ENCODE measurements at regions not wholly inside any gene's neighbourhood (a gene's known extent, or its start where the extent isn't known, plus 50 kb on each side); places are given as distances from the start of the nearest gene placed in this dataset.
A peak's percentile ranks its signal among the peaks of the same experiment; 100 is the strongest.

DNA sequence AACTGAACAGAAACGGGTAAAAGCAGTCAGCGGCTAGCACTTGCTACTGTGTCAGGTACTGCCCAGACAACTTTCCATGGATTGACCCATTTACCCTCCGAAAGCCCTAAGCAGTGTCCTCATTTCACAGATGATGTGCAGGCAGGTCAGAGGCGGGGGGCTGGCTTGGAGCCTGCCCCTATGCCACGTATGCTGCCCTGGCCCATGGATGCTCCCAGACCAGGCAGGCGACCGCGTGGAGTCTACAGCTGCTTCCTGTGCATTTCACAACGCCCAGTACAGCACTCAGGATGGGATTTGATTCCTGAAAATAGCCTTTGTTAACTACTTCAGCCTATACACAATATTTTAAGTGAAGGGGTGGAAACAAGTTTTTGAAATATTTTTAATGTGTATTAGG is 202.9 kb downstream of the NXNL2 start:
- H3K36me3 ChIP-seq, result no peaks in the 10 kb centered on the region
- no peak for TF ChIP-seq POLR2A (IDR thresholded peaks at IDR 0.05)
- TF ChIP-seq POLR2AphosphoS5 (IDR thresholded peaks at IDR 0.05), result no peak
- TF ChIP-seq CTCF (IDR thresholded peaks at IDR 0.05 in 8 of 11, conservative IDR thresholded peaks at IDR 0.05 in 3 of 11), result no peak

GRCh38 chr9:88738709-88739108 is 203.7 kb downstream of the NXNL2 start:
- DNase-seq, result no peak
- Histone ChIP-seq H3K36me3 (no peaks in the 10 kb centered on the region), H3K27me3 (replicated peaks in 1 of 7) (peaks cover 0 to 27% (median 0%) of the 10 kb centered on the region in 7 donors), H3K27ac (no peak overlapping the region), H3K4me3 (no peak overlapping the region), H3K9me3 (no peaks in the 10 kb centered on the region), H3K4me1 (no peaks in the 10 kb centered on the region)
- TF ChIP-seq CTCF (IDR thresholded peaks at IDR 0.05 in 8 of 11, conservative IDR thresholded peaks at IDR 0.05 in 3 of 11) (no peak), POLR2A (IDR thresholded peaks at IDR 0.05) (no peak), POLR2AphosphoS5 (IDR thresholded peaks at IDR 0.05) (no peak)
- WGBS, 5 donors, result 72 to 90% (median 77%) methylated on average over 3 of the region's 3 CpGs
- intact Hi-C loops (cut with DNase I; ENCODE audit: low total_unique reads), result no loop called here

More for the DNA sequence above, 202.9 kb downstream of the NXNL2 start:
- no peaks in the 10 kb centered on the region for H3K4me1 ChIP-seq
- no peak overlapping the region for H3K27ac ChIP-seq
- intact Hi-C loops (cut with DNase I; ENCODE audit: low total_unique reads), result no loop called here
- H3K4me3 ChIP-seq, result no peak overlapping the region
- H3K27me3 ChIP-seq (replicated peaks in 1 of 7), result peaks cover 0 to 20% (median 0%) of the 10 kb centered on the region in 7 donors
- no peak for DNase-seq
- 42 to 51% (median 48%) methylated on average over 9 of the region's 9 CpGs for WGBS, 5 donors
- H3K9me3 ChIP-seq, result no peaks in the 10 kb centered on the region

GRCh38 chr9:88739373-88739772 is 204.4 kb downstream of the NXNL2 start:
- intact Hi-C loops (cut with DNase I; ENCODE audit: low total_unique reads), result no loop called here
- H3K27ac ChIP-seq, result peak overlapping the region in 3 of 8 donors; percentile 5 to 47 (median 41)
- no peaks in the 10 kb centered on the region for H3K4me1 ChIP-seq
- H3K27me3 ChIP-seq (replicated peaks in 1 of 7), result peaks cover 0 to 27% (median 0%) of the 10 kb centered on the region in 7 donors
- no peaks in the 10 kb centered on the region for H3K9me3 ChIP-seq
- no peak for TF ChIP-seq CTCF (IDR thresholded peaks at IDR 0.05 in 8 of 11, conservative IDR thresholded peaks at IDR 0.05 in 3 of 11)
- no peak for TF ChIP-seq POLR2A (IDR thresholded peaks at IDR 0.05)
- TF ChIP-seq POLR2AphosphoS5 (IDR thresholded peaks at IDR 0.05), result no peak
- WGBS, 5 donors, result 50 to 65% (median 60%) methylated on average over 2 of the region's 2 CpGs
- no peak for DNase-seq
- no peak overlapping the region for H3K4me3 ChIP-seq
- no peaks in the 10 kb centered on the region for H3K36me3 ChIP-seq

GRCh38 chr9:88740844-88741243 is 205.9 kb downstream of the NXNL2 start:
- 76 to 92% (median 78%) methylated on average over 7 of the region's 7 CpGs for WGBS, 5 donors
- no peaks in the 10 kb centered on the region for H3K4me1 ChIP-seq
- H3K9me3 ChIP-seq, result no peaks in the 10 kb centered on the region
- H3K36me3 ChIP-seq, result no peaks in the 10 kb centered on the region
- TF ChIP-seq POLR2AphosphoS5 (IDR thresholded peaks at IDR 0.05) (no peak), CTCF (IDR thresholded peaks at IDR 0.05 in 8 of 11, conservative IDR thresholded peaks at IDR 0.05 in 3 of 11) (no peak), POLR2A (IDR thresholded peaks at IDR 0.05) (no peak)
- no peak overlapping the region for H3K27ac ChIP-seq
- no peak overlapping the region for H3K4me3 ChIP-seq
- no peak for DNase-seq
- H3K27me3 ChIP-seq (replicated peaks in 1 of 7), result peaks cover 0 to 27% (median 0%) of the 10 kb centered on the region in 7 donors
- intact Hi-C loops (cut with DNase I; ENCODE audit: low total_unique reads), result no loop called here

All from spleen (tissue), 11 donors.